Mesenchymal stem cell (in vitro differentiated cells and primary cell): ENCODE measurements at regions not wholly inside any gene's neighbourhood (a gene's known extent, or its start where the extent isn't known, plus 50 kb on each side); places are given as distances from the start of the nearest gene placed in this dataset.

Experiments used
- DNase-seq: peaks from one replicate; pipeline ENCODE4 v3.0.0-alpha.2; 2013
- H2AFZ ChIP-seq: one replicate; pipeline ENCODE4 v1.6.1; 2013; ENCODE audit warnings: low read depth, mild to moderate bottlenecking, control low read depth, inconsistent platforms, low read length, moderate library complexity
- H2AK5ac ChIP-seq: 2 replicates; pipeline ENCODE4 v1.6.1; 2013; ENCODE audit warnings: low read length, moderate library complexity, mild to moderate bottlenecking, inconsistent platforms; ENCODE audit not compliant: severe bottlenecking
- H2BK120ac ChIP-seq: one replicate; pipeline ENCODE4 v1.6.1; 2013; ENCODE audit warnings: low read depth, mild to moderate bottlenecking, inconsistent platforms, low read length, moderate library complexity
- H2BK12ac ChIP-seq, 2 experiments: one replicate each; pipeline ENCODE4 v1.6.1; 2013; ENCODE audit warnings: inconsistent platforms in 2 of 2, low read length in 2 of 2, mild to moderate bottlenecking in 2 of 2, moderate library complexity in 2 of 2, control low read depth in 1 of 2
- H2BK15ac ChIP-seq: one replicate; pipeline ENCODE4 v1.6.1; 2013; ENCODE audit warnings: mild to moderate bottlenecking, low read depth, inconsistent platforms; ENCODE audit not compliant: poor library complexity, severe bottlenecking
- H2BK5ac ChIP-seq: 2 replicates; pipeline ENCODE4 v1.6.1; 2013; ENCODE audit warnings: low read depth, mild to moderate bottlenecking, low read length, control low read depth, inconsistent platforms; ENCODE audit not compliant: poor library complexity, severe bottlenecking
- H3K14ac ChIP-seq, 2 experiments: one replicate each; pipeline ENCODE4 v1.6.1; 2013; ENCODE audit warnings: inconsistent platforms in 2 of 2, low read length in 2 of 2, control low read depth in 1 of 2, mild to moderate bottlenecking in 1 of 2, moderate library complexity in 1 of 2
- H3K18ac ChIP-seq, 2 experiments: one replicate each; pipeline ENCODE4 v1.6.1; 2013; ENCODE audit warnings: inconsistent platforms in 2 of 2, low read length in 2 of 2, control low read depth in 1 of 2, low read depth in 1 of 2, mild to moderate bottlenecking in 1 of 2
- H3K23ac ChIP-seq, 2 experiments: one replicate each; pipeline ENCODE4 v1.6.1; 2013; ENCODE audit warnings: inconsistent platforms in 2 of 2, low read length in 2 of 2, mild to moderate bottlenecking in 2 of 2, moderate library complexity in 2 of 2, control low read depth in 1 of 2
- H3K27ac ChIP-seq: 2 replicates; pipeline ENCODE4 v1.5.1; 2013; ENCODE audit warnings: mild to moderate bottlenecking, moderate library complexity, low read length, control low read depth, inconsistent platforms; ENCODE audit not compliant: poor library complexity, severe bottlenecking
- H3K27me3 ChIP-seq, 2 experiments: 2 replicates each; pipeline versions ENCODE4 v1.6.1 to v1.7.0; 2013; ENCODE audit warnings: low read length in 2 of 2, mild to moderate bottlenecking in 2 of 2, moderate library complexity in 2 of 2, control low read depth in 1 of 2, inconsistent platforms in 1 of 2; ENCODE audit not compliant: control insufficient read depth in 1 of 2, insufficient read depth in 1 of 2
- H3K36me3 ChIP-seq, 2 experiments: 2 replicates each; pipeline versions ENCODE4 v1.6.1 to v1.7.0; 2013; ENCODE audit warnings: low read length in 2 of 2, control low read depth in 1 of 2, inconsistent platforms in 1 of 2, low read depth in 1 of 2, mild to moderate bottlenecking in 1 of 2; ENCODE audit not compliant: insufficient read depth in 2 of 2, control insufficient read depth in 1 of 2
- H3K4ac ChIP-seq, 2 experiments: one replicate each; pipeline ENCODE4 v1.6.1; 2013; ENCODE audit warnings: inconsistent platforms in 2 of 2, low read length in 2 of 2, mild to moderate bottlenecking in 2 of 2, moderate library complexity in 2 of 2, control low read depth in 1 of 2, low read depth in 1 of 2
- H3K4me1 ChIP-seq: 2 replicates; pipeline ENCODE4 v1.6.1; 2013; ENCODE audit warnings: low read depth, low read length, control low read depth; ENCODE audit not compliant: control insufficient read depth, insufficient read depth
- H3K4me2 ChIP-seq: 2 replicates; pipeline ENCODE4 v1.6.1; 2013; ENCODE audit warnings: low read length, mild to moderate bottlenecking, inconsistent platforms; ENCODE audit not compliant: poor library complexity, severe bottlenecking
- H3K4me3 ChIP-seq, 2 experiments: 2 replicates each; pipeline versions ENCODE4 v1.5.1 to v1.7.0; 2013; ENCODE audit warnings: low read length in 2 of 2, mild to moderate bottlenecking in 2 of 2, control low read depth in 1 of 2, low read depth in 1 of 2; ENCODE audit not compliant: insufficient read depth in 1 of 2
- H3K79me1 ChIP-seq: replicated peaks from 2 replicates; pipeline ENCODE4 v1.6.1; 2013; ENCODE audit warnings: mild to moderate bottlenecking, control low read depth, low read length, inconsistent platforms; ENCODE audit not compliant: poor library complexity, severe bottlenecking
- H3K9ac ChIP-seq: 2 replicates; pipeline ENCODE4 v1.7.0; 2013; ENCODE audit warnings: mild to moderate bottlenecking, low read length, moderate library complexity
- H3K9me3 ChIP-seq: 2 replicates; pipeline ENCODE4 v1.7.0; 2013; ENCODE audit warnings: mild to moderate bottlenecking, low read length; ENCODE audit not compliant: control insufficient read depth
- H4K8ac ChIP-seq: one replicate; pipeline ENCODE4 v1.6.1; 2013; ENCODE audit warnings: inconsistent platforms, mild to moderate bottlenecking, low read length, moderate library complexity
- H4K91ac ChIP-seq: one replicate; pipeline ENCODE4 v1.6.1; 2013; ENCODE audit warnings: mild to moderate bottlenecking, low read length, inconsistent platforms
- WGBS: methylation state at CpG from one replicate; pipeline ENCODE4 v1.1.7; 2013; ENCODE audit warnings: mixed read lengths; 5-methylcytosine and 5-hydroxymethylcytosine counted together

GRCh38 chr4:185890196-185890595 lies 78.2 kb upstream of the SORBS2 start:
- Histone ChIP-seq H3K79me1 (no peaks in the 10 kb centered on the region), H3K9me3 (peaks cover 12% of the 10 kb centered on the region), H3K9ac (no peak overlapping the region), H4K8ac (no peak overlapping the region), H2BK12ac (no peak overlapping the region), H3K4me2 (no peak overlapping the region), H3K27ac (no peak overlapping the region), H3K18ac (no peak overlapping the region), H3K14ac (no peak overlapping the region), H3K4ac (no peak overlapping the region), H3K23ac (no peak overlapping the region), H2BK5ac (no peak overlapping the region), H4K91ac (no peak overlapping the region), H3K36me3 (no peaks in the 10 kb centered on the region), H3K4me3 (no peak overlapping the region), H2BK120ac (no peak overlapping the region), H3K27me3 (no peaks in the 10 kb centered on the region), H3K4me1 (no peaks in the 10 kb centered on the region), H2AK5ac (no peak overlapping the region), H2AFZ (no peak overlapping the region), H2BK15ac (no peak overlapping the region)
- whole genome bisulfite sequencing, result 75% methylated on average over 5 of the region's 5 CpGs
- DNase-seq, result no peak

- no peaks in the 10 kb centered on the region for H3K4me1 ChIP-seq
- peaks cover 12% of the 10 kb centered on the region for H3K9me3 ChIP-seq
- H4K91ac ChIP-seq, result no peak overlapping the region
- no peak overlapping the region for H4K8ac ChIP-seq
- H3K18ac ChIP-seq, result no peak overlapping the region
- H3K27ac ChIP-seq, result no peak overlapping the region
- 81% methylated on average over 2 of the region's 2 CpGs for WGBS
- no peaks in the 10 kb centered on the region for H3K79me1 ChIP-seq
- no peak overlapping the region for H2AK5ac ChIP-seq
- no peak overlapping the region for H2AFZ ChIP-seq
- no peaks in the 10 kb centered on the region for H3K36me3 ChIP-seq
- no peak overlapping the region for H3K4me2 ChIP-seq
- no peak overlapping the region for H2BK5ac ChIP-seq
- H3K27me3 ChIP-seq, result no peaks in the 10 kb centered on the region
- H2BK15ac ChIP-seq, result no peak overlapping the region
- H3K23ac ChIP-seq, result no peak overlapping the region
- H3K14ac ChIP-seq, result no peak overlapping the region
- no peak overlapping the region for H3K4ac ChIP-seq
- no peak for DNase-seq
- no peak overlapping the region for H2BK120ac ChIP-seq
- H3K9ac ChIP-seq, result no peak overlapping the region
- H3K4me3 ChIP-seq, result no peak overlapping the region
- H2BK12ac ChIP-seq, result no peak overlapping the region
These were observed 80.2 kb upstream of the SORBS2 start for GRCh38 chr4:185892165-185892564.

GRCh38 chr4:185893500-185893899 lies 81.5 kb upstream of the SORBS2 start:
- WGBS, result 84% methylated on average over 3 of the region's 4 CpGs
- Histone ChIP-seq H3K4me1 (no peaks in the 10 kb centered on the region), H3K23ac (no peak overlapping the region), H3K9me3 (peaks cover 12% of the 10 kb centered on the region), H2BK15ac (no peak overlapping the region), H4K8ac (no peak overlapping the region), H2AFZ (no peak overlapping the region), H3K79me1 (no peaks in the 10 kb centered on the region), H3K18ac (no peak overlapping the region), H3K4ac (no peak overlapping the region), H3K27ac (no peak overlapping the region), H3K27me3 (no peaks in the 10 kb centered on the region), H3K14ac (no peak overlapping the region), H3K36me3 (no peaks in the 10 kb centered on the region), H2BK120ac (no peak overlapping the region), H3K9ac (no peak overlapping the region), H2BK5ac (no peak overlapping the region), H4K91ac (no peak overlapping the region), H2BK12ac (no peak overlapping the region), H3K4me2 (no peak overlapping the region), H3K4me3 (no peak overlapping the region), H2AK5ac (no peak overlapping the region)
- DNase-seq, result no peak

GRCh38 chr4:185894481-185894880 lies 82.5 kb upstream of the SORBS2 start:
- peaks cover 12% of the 10 kb centered on the region for H3K9me3 ChIP-seq

More at GRCh38 chr4:185894481-185894880, 82.5 kb upstream of the SORBS2 start:
- no peak overlapping the region for H3K18ac ChIP-seq
- H2BK120ac ChIP-seq, result no peak overlapping the region
- H3K4me2 ChIP-seq, result no peak overlapping the region
- no peaks in the 10 kb centered on the region for H3K27me3 ChIP-seq
- no peak overlapping the region for H3K4me3 ChIP-seq
- no peak overlapping the region for H2BK5ac ChIP-seq
- no peak overlapping the region for H2AFZ ChIP-seq
- no peak overlapping the region for H4K8ac ChIP-seq
- no peaks in the 10 kb centered on the region for H3K79me1 ChIP-seq
- no peak overlapping the region for H3K4ac ChIP-seq
- H3K36me3 ChIP-seq, result no peaks in the 10 kb centered on the region
- H2BK15ac ChIP-seq, result no peak overlapping the region
- WGBS, result 85% methylated on average over 4 of the region's 4 CpGs
- H3K27ac ChIP-seq, result no peak overlapping the region
- H3K9ac ChIP-seq, result no peak overlapping the region
- H2BK12ac ChIP-seq, result no peak overlapping the region
- H3K4me1 ChIP-seq, result no peaks in the 10 kb centered on the region
- no peak overlapping the region for H3K14ac ChIP-seq
- no peak for DNase-seq
- no peak overlapping the region for H4K91ac ChIP-seq
- no peak overlapping the region for H2AK5ac ChIP-seq
- no peak overlapping the region for H3K23ac ChIP-seq
